GM12891 (cell line): ENCODE measurements at regions not wholly inside any gene's neighbourhood (a gene's known extent, or its start where the extent isn't known, plus 50 kb on each side); places are given as distances from the start of the nearest gene placed in this dataset.

Experiments used
- POLR2A ChIP-seq: IDR thresholded peaks from 2 replicates; pipeline ENCODE4 v1.6.1; 2011; ENCODE audit warnings: low read depth, low read length, control low read depth
- POLR2AphosphoS5 ChIP-seq: IDR thresholded peaks from 2 replicates; pipeline ENCODE4 v1.6.1; 2011; ENCODE audit warnings: low read depth, low read length, control low read depth
- POU2F2 ChIP-seq: IDR thresholded peaks from 2 replicates; pipeline ENCODE4 v1.6.1; 2011; ENCODE audit warnings: low read depth, mild to moderate bottlenecking, control low read depth, low read length, moderate library complexity
- TAF1 ChIP-seq: IDR thresholded peaks from 2 replicates; pipeline ENCODE4 v1.6.1; 2011; ENCODE audit warnings: low read depth, low read length, control low read depth

- TF ChIP-seq TAF1 (no peak), POLR2A (no peak), POLR2AphosphoS5 (no peak), POU2F2 (no peak)
Observed at GRCh38 chr18:23365602-23366001, 87.5 kb upstream of the RIOK3 start.
